NCI-H1092 (cell line): ENCODE measurements at regions not wholly inside any gene's neighbourhood (a gene's known extent, or its start where the extent isn't known, plus 50 kb on each side); places are given as distances from the start of the nearest gene placed in this dataset.

ENCODE experiments used
- DNase-seq: peaks from one replicate; lab custom pipeline; 2025; lab: John Stamatoyannopoulos, UW

GRCh38 chr10:121071901-121072300, 220.7 kb downstream of the WDR11 start:
- no peak for DNase-seq

DNA sequence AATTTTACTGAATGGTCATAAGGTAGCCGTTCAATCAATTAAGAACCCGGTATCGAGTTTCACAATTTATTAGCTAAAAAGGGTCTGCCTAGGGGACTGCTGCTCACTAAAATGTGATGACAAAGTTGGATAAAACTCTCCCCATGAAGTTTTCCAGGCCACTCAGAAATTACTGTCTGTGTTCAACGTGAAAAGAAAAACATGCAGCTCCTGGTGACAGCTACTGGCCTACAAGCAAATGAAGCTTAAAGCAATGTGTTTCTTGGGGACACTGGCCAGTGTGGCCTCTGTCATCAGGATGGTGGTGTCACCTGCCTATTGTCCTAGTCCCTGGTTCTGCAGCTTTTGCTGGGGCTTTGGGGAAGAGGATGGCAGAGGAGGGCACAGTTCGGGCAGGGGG, 222.6 kb downstream of the WDR11 start:
- no peak for DNase-seq

- no peak for DNase-seq
Measured at GRCh38 chr10:121076776-121077715, 225.9 kb downstream of the WDR11 start.

DNA sequence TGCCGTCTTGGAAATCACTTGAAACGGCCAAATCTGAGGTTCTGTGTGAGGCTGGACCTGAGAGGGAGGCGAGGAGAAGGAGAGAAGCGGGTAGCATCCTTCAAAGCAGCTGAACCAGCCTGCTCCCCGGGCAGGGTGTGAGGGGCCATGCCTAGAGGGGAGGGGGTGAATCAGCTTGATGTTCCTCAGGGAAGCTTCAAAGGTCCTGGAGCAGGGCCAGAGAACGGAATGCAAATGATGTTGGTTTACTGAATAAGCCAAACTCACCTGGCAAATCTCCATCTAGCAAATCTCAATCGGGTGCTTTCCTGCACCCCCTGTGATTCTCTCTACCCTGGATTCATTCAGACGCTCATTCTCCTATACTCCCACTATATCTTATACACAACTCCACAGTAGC, 226.9 kb downstream of the WDR11 start:
- DNase-seq, result no peak

DNA sequence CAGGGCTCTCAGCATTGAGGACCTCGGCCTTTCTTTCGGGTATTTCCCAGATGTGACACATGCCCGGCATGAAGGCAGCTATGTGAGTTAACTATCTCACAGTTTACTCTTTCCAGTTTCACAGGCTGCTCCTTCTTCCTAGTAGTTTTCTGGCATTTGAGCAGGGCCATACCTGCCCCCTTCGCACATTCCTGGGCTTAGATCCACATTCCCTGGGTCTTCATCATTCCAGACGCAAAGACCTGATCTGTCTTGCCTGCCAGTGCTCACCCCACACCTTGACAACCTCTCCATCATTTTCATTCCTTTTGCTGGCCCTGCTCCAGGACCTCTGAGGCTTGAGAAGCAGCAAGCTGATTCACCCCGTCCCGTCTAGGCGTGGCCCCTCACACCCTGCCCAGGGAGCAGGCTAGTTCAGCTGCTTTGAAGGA, 227.5 kb downstream of the WDR11 start:
- no peak for DNase-seq

- DNase-seq, result no peak
Measured at GRCh38 chr10:121079226-121079625, 228.1 kb downstream of the WDR11 start.

- DNase-seq, result no peak
Measured at GRCh38 chr10:121080281-121080891, 229.2 kb downstream of the WDR11 start.

- DNase-seq, result no peak
Measured at GRCh38 chr10:121081306-121081705, 230.1 kb downstream of the WDR11 start.

GRCh38 chr10:121082984-121083383, 231.8 kb downstream of the WDR11 start:
- no peak for DNase-seq

GRCh38 chr10:121084016-121084674, 233.0 kb downstream of the WDR11 start:
- DNase-seq, result no peak

DNA sequence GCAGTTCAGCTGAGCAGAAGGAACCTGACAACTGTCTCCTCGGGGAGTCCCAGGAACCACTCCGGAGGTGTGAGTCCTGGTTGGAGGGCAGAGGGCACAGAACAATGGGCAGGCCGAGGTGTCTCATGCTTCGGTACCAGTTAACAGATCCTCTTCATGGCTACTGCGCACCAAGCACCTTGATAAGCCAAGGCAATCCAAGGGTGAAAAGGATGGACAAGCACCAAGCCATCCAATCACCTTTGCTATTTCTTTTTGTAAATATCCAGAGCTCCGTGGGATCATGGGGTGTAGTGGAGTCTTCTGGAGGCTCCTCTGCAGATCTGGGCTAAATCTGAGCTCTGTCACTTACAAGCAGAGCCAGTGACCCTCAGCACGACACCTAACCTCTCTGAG, 233.5 kb downstream of the WDR11 start:
- DNase-seq, result no peak

DNA sequence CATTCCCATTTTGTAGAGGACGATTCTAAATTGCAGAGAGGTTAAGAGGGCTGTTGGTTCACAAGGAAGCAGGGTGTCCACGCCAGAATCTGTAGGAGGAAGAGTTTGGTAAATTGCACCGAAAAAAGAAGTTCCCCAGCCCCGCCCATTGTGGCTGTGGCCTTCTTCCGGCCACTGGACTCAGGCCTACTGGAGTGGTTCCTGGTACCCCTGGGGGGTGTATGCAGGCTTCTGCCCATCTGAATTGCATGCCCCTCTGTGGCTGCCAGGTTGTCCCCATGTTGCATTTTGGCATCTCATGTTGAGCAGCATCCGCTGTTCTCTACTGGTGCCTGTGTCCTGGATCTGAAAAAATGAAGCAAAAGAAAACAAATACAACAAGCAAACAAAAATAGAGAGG, 234.2 kb downstream of the WDR11 start:
- DNase-seq, result no peak

GRCh38 chr10:121087129-121087528, 236.0 kb downstream of the WDR11 start:
- DNase-seq, result no peak

DNA sequence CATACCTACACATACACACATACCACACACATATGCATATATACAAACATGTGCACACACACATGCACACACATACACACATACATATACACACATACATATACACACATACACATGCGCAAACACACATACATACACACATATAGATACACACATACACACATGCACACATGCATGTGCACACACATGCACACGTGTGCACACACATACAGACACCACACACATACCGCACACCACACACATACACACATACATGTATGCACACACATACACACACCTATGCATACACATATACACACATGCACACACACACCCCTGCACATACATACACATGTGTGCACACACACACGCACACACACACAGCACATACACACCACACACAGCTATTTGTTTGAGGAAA, 236.5 kb downstream of the WDR11 start:
- DNase-seq, result no peak

- no peak for DNase-seq
Measured at GRCh38 chr10:121088524-121088923, 237.4 kb downstream of the WDR11 start.

DNA sequence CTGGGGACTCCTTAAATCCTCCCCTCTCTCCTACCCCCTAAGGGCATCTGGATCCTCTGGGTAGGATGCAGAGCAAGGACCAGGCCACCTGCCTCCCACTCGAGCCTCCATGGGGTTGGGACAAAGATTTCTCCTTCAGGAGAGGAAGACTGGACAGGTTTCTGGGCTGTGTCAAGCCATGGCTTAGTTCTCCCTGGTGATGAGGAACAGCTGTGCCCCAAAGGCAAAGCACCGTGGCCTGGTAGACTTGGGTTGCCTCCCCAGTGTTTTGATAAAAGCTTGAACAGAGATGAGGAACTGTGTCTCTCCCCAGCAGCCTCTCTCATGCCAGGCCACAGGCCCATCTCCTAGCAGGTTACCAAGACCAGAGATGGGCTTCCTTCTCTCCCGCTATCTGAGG, 238.3 kb downstream of the WDR11 start:
- no peak for DNase-seq

GRCh38 chr10:121091961-121092719, 241.0 kb downstream of the WDR11 start:
- no peak for DNase-seq

DNA sequence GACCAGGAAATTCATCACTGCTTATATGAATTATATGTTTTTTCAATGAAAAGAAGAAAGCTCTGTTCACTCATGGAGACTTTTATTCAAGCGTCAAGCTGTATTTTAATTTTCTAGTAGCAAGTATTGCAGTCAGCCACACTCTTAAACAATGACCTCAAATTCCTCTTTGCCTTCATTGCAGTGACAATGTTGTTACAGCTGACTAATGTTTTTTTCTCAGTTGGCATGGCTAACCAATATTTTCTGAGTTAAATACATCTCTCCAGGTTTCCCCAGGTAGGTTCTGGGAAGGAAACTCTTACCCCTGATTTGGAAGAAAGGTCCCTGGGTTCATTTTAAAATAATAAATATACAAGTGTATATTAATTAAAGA, 241.5 kb downstream of the WDR11 start:
- no peak for DNase-seq

GRCh38 chr10:121096617-121097431, 245.7 kb downstream of the WDR11 start:
- DNase-seq, result no peak

DNA sequence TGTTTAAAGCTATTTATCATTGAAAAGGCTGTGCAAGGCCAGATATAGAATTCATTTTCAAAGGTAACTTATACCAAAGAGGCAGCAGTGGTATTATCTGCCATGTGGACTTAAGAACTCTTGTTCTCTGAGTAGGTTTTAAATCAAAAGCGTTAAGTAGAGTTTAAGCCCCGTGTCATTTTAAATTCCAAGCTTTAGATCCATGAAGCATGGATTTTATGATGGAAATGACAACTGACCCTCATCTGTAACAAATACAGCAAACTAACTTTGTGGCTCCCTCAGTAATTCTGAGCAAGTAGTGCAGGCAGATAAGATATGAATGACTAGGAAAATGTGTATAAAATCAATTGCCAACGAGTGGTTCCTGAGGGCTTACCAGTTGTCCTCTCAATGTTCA, 247.0 kb downstream of the WDR11 start:
- no peak for DNase-seq

DNA sequence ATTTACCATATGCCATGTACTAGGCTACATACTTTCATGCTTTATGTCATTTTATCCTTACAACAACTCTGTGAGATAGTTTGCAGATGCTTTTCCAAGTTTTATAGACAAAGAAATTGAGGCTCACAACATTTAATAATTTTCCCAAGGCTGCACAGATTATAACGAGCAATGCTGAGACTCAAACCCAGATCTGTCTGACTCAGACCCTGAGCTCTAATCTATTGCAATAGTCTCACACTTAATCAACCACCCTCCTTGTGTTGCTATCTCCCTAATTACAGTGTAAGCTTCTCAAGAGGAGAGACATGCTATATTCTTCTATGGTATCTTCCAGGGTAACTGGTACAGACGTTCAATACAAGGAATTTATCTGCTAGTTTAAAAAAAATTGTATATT, 247.6 kb downstream of the WDR11 start:
- DNase-seq, result no peak
